ENCODE measurements at regions not wholly inside any gene's neighbourhood (a gene's known extent, or its start where the extent isn't known, plus 50 kb on each side); places are given as distances from the start of the nearest gene placed in this dataset.

DNA sequence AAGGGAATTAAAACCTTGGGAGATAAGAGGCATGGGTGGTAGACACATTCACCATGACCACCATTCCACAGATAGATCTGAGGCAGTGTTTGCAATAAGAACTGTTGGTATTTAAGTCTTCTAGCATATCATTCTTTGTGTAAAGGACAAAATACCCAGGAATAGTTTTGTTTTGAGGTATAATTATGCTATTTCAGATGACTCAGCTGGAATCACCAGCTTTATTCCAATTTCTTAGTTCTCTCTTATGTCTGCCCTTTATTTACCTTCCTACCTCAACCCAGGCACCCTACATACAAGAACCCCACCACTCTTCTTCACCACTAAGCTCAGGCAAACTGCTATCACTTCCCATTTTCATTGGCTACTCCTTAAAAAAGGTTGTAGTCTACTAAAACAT is 94.7 kb upstream of the TRIO start:
- no peak for DNase-seq (ENCODE audit: low read depth)
- H3K4me3 ChIP-seq (ENCODE audit: low read depth, low read length) = no peak overlapping the region
- TF ChIP-seq, protein P1, sequence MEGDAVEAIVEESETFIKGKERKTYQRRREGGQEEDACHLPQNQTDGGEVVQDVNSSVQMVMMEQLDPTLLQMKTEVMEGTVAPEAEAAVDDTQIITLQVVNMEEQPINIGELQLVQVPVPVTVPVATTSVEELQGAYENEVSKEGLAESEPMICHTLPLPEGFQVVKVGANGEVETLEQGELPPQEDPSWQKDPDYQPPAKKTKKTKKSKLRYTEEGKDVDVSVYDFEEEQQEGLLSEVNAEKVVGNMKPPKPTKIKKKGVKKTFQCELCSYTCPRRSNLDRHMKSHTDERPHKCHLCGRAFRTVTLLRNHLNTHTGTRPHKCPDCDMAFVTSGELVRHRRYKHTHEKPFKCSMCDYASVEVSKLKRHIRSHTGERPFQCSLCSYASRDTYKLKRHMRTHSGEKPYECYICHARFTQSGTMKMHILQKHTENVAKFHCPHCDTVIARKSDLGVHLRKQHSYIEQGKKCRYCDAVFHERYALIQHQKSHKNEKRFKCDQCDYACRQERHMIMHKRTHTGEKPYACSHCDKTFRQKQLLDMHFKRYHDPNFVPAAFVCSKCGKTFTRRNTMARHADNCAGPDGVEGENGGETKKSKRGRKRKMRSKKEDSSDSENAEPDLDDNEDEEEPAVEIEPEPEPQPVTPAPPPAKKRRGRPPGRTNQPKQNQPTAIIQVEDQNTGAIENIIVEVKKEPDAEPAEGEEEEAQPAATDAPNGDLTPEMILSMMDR (conservative IDR thresholded peaks at IDR 0.05; ENCODE audit: low read depth, low read length) = no peak

DNA sequence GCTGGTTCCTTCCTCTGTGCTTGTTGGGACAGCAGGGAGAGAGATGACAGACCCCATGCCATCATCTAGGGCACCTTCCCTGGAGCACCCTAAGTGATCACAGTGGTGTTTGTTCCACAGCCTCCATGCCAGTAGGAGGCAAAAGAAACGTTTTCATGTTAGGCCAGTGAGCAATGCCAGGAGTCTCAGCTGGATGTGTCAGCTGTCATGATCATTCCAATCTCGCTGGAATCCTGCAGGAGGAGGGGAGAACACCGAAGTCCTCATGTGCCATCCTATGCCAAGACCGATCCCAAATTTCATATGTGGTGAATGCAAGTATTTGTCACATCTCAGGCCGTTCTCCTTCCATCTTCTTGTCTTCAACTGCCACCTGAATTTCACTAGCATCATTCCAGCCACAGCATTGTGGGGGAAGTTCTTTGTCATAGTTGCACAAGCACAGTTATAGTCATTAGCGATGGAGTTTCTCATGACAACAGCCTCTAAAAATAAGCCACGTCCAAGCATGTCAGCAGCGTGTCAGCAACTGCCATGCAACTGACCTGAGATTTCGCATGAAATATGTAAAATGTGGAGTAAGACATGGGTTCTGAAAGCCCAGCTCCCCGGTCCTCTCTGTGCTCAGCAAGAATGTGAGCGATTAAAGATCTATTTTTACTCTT is 97.2 kb upstream of the DNAH5 start:
- DNase-seq (ENCODE audit: low read depth) = no peak
- TF ChIP-seq, protein P1 (conservative IDR thresholded peaks at IDR 0.05; ENCODE audit: low read depth, low read length) = no peak

DNA sequence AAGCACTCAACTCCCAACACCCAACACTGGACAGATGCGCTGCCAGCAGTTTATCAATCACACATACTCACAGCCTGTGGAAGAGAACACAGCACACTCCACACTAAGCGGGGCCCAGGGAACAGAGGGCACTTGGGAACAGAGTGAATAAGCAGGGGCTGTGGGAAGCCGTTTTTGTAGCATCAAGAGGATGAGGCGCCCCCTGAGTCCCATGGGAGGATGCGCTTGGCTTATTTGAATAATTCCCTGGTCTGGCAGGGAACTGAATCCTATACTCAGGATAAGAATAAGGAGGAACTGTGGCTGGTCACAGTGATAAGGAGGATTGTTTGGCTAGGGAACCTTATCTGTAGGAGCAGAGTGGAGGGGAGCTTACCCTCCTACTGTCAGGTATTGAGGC is 96.1 kb upstream of the DNAH5 start:
- DNase-seq (ENCODE audit: low read depth) = no peak
- TF ChIP-seq, protein P1 (conservative IDR thresholded peaks at IDR 0.05; ENCODE audit: low read depth, low read length) = no peak
- H3K4me3 ChIP-seq (ENCODE audit: low read depth, low read length) = no peak overlapping the region

More for the DNA sequence above, 97.2 kb upstream of the DNAH5 start:
- no peak overlapping the region for H3K4me3 ChIP-seq (ENCODE audit: low read depth, low read length)

DNA sequence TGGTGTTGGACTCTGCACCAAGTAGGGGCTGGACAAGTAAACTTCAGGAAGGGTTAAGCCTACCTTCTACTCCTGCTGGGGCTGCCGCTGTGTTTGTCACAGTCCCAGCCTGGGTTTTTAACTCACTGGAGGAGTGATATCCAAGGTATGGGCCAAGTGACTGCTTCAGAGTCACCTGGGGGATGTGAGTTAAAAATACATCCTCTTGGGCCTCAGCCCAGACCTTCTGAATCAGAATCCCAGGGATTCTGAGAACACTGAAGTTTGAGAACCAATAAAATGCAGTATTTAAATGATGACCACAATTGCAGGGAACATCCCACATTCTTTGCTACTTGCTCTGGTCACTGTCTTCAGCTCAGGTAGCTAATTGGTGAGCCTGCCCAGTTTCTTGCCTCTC is 95.1 kb upstream of the DNAH5 start:
- TF ChIP-seq, protein P1 (conservative IDR thresholded peaks at IDR 0.05; ENCODE audit: low read depth, low read length) = no peak
- DNase-seq (ENCODE audit: low read depth) = no peak
- no peak overlapping the region for H3K4me3 ChIP-seq (ENCODE audit: low read depth, low read length)

DNA sequence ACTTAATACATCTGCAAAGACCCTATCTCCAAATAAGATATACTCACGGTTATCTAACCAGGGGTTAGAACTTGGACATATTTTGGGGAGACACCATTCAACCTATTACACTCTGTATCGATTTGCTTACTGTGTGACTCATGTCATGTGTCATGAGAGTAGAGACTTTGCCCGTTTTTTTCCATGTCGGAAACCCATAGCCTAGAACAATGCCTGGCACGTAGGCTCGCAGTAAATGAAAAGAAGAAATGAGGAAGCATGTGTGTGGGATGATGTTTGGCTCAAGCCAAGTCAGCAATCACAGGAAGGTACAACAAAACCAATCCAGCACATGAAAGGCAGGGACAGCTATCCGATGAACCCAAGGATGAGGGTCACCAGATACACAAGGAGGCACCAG is 94.6 kb upstream of the DNAH5 start:
- H3K4me3 ChIP-seq (ENCODE audit: low read depth, low read length) = no peak overlapping the region
- no peak for DNase-seq (ENCODE audit: low read depth)
- TF ChIP-seq, protein P1 (conservative IDR thresholded peaks at IDR 0.05; ENCODE audit: low read depth, low read length) = no peak

DNA sequence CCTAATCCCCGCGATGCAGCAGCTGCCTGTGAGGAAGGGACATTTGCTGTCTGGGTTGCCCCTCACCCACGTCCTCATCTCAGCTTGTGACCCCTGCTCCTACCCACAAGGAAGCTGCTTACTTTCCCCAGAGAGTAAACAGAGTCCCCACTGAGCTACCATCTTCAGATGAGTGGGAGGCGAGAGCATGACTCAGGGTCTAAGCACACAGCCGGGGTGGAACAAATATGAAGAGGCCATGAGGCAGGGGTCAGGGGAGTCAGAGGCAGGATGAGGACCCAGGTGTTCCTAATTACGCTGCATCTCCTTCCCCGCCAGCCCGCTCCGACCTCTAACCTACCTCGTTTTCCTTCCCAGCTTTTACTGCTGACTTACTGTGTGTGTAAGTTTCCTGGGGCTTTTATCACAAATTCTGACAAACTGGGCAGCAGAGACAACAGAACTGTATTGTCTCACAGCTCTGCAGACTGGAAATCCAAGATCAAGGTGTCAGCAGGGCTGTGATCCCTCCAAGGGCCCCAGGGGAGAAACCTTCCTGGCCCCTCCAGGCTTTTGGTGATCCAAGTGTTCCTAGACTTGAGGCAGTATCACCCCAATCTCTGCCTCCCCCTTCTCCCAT is 94.0 kb upstream of the DNAH5 start:
- no peak for DNase-seq (ENCODE audit: low read depth)
- TF ChIP-seq, protein P1 (conservative IDR thresholded peaks at IDR 0.05; ENCODE audit: low read depth, low read length) = no peak
- no peak overlapping the region for H3K4me3 ChIP-seq (ENCODE audit: low read depth, low read length)

DNA sequence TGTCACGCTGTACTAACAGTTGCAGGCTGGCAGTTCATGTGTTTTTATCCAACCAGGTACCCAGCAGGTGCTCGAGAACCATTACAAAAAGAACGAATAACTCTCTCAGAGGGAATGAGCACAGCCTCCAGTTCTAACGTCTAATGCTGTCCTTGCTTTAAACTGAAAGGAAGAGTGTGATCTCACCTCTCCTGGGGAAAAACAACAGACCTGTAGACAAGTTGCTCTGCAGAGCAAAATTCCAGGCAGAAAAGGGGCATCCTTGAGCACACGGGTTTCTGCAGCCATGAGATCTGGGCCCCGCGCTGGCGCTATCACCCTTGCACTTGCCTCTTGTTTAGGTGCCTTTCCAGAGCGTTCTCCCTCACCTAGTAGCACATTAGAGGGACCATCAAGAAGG is 92.5 kb upstream of the DNAH5 start:
- TF ChIP-seq, protein P1 (conservative IDR thresholded peaks at IDR 0.05; ENCODE audit: low read depth, low read length) = no peak
- DNase-seq (ENCODE audit: low read depth) = peak; percentile 32
- H3K4me3 ChIP-seq (ENCODE audit: low read depth, low read length) = peak overlapping the region; percentile 24
